GM19395 (cell line): ENCODE measurements at regions not wholly inside any gene's neighbourhood (a gene's known extent, or its start where the extent isn't known, plus 50 kb on each side); places are given as distances from the start of the nearest gene placed in this dataset.
"Not testable (repeated sequence)": the region's sequence is repeated elsewhere in the genome, so short reads cannot be mapped to it uniquely, and the experiment has no call there.

Source experiments
- ATAC-seq: cut with Tn5 transposase; IDR thresholded peaks from one replicate; pipeline ENCODE4 v1.9.1; 2021; ENCODE audit warnings: mild to moderate bottlenecking, moderate library complexity; ENCODE audit not compliant: unreplicated experiment

DNA sequence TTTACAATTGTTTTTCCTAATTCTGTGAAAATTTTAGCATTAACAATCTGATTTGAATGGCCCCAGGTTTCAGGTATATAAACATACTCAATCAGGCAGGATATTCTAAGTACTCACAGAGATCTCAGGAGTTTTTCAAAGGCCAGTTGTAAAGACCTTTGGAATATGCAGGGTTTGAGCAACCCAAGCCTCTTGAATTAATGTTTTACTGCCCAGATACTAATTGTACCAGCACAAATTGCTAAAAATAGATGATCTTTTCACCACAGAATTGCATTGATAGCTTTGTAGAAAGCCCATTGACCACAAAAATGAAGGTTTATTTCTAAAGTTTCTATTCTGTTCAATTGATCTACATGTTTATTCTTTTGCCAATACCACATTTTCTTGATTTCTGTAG, 186.5 kb downstream of the OSTF1 start:
- no peak for ATAC-seq

- ATAC-seq: no peak
These were observed 193.7 kb downstream of the OSTF1 start for GRCh38 chr9:75282047-75282446.

GRCh38 chr9:75289332-75289731, 201.0 kb downstream of the OSTF1 start:
- no peak for ATAC-seq

DNA sequence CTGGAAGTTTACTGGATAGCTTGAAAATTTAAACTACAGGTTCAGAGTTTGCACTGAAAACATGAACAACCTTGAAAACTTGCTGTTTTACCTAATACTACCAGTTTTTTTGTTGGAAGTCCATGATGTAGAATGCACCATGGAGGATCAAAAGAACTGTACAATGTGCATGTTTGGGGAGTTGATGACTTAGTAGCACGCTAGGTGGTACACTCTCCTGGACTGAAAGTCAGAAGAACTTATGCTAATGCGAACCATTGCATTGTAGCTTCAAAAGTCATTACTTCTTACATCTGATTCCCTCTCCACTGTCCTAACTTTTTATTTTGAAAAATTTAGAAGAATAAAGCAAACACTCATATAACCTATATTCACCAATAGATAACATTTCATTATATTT, 211.0 kb downstream of the OSTF1 start:
- no peak for ATAC-seq

- no peak for ATAC-seq
These were observed 245.3 kb downstream of the OSTF1 start for GRCh38 chr9:75333624-75334023.

- no peak for ATAC-seq
These were observed 270.5 kb downstream of the OSTF1 start for GRCh38 chr9:75358846-75359245.

DNA sequence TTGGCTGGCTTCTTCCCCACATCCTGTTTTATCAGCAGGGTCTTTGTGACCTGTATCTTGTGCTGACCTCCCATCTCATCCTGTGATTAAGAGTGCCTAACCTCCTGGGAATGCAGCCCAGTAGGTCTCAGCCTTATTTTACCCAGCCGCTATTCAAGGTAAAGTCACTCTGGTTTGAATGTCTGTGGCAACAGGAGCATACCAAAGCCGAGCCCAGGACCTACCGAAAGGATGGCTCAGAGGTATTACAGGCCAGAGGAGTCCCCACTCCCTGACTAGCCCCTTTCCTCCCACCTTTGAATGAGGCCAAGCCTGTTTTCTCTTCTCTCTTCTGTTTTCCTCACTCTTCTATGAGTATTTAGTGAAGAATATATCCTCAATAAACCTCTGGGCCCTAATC, 271.3 kb downstream of the OSTF1 start:
- ATAC-seq: no peak

- no peak for ATAC-seq
These were observed 271.9 kb downstream of the OSTF1 start for GRCh38 chr9:75360252-75360651.

DNA sequence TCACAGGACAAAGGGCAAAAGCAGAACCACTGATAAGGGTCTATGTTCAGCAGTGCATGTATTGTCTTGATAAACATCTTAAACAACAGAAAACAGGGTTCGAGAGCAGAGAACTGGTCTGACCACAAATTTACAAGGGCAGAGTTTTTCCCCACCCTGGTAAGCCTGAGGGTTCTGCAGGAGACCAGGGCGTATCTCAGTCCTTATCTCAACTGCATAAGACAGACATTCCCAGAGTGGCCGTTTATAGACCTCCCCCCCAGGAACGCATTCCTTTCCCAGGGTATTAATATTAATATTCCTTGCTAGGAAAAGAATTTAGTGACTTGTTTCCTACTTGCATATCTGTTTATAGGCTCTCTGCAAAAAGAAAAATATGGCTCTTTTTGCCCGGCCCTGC, 274.1 kb downstream of the OSTF1 start:
- not testable (repeated sequence) for ATAC-seq

GRCh38 chr9:75365196-75365595, 276.9 kb downstream of the OSTF1 start:
- ATAC-seq: no peak

DNA sequence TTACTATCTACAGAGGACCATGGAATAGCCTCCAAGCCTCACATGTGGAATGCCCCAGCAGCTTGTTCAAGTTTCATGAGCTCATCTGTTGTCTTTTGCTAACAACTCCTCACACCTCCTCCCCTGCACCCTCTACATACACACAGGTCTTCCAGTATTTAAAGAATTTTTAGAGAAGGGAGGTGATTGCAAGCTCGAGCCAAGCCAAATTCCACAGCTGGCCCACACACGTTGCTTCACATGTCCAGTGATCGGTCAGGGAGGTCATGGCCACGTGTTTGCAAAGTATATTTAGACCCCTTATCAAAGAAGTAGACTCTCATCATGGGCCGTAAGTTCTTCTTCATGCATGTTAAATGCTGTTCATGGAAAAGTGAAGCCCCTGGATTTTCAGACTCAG, 281.7 kb downstream of the OSTF1 start:
- ATAC-seq: no peak

DNA sequence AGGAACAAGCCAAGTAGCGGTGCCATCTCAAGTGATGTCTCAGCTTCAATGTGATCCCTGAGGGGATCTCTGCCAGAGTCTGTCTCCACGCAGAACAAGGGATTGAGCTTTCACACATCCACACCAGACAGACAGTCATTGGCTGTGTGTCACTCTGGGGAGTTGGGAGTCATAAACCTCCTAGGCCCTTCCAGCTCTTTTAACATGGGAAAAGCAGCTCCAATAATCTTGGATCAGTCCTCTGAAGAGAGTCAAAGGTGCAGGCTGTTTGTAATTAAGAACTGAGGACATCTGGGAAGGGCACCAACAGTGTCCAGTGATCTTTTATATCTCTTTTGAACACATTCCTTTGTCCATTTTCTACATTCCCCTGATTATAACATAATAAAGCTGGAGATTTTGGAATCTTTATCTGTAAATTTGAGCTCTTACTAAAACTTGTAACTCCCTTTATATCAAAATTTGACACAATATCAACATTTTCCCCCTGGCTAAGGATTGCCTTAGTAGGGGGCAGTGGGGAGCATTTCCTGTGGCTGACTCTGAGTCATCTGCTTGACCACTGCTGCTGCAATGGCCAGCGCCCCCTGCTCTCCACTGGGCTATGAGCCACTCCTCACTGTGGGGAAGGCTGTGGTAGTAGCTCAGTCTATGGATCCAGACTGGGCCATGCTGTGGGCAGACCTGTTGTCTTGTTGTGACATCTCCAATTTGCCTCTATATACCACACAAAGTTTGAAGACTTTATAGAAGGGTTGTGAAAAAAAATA, 284.4 kb downstream of the OSTF1 start:
- ATAC-seq: no peak

- no peak for ATAC-seq
These were observed 288.5 kb downstream of the OSTF1 start for GRCh38 chr9:75376680-75377254.

GRCh38 chr9:75378036-75378435, 289.7 kb downstream of the OSTF1 start:
- ATAC-seq: no peak

GRCh38 chr9:75378926-75379325, 290.6 kb downstream of the OSTF1 start:
- no peak for ATAC-seq

DNA sequence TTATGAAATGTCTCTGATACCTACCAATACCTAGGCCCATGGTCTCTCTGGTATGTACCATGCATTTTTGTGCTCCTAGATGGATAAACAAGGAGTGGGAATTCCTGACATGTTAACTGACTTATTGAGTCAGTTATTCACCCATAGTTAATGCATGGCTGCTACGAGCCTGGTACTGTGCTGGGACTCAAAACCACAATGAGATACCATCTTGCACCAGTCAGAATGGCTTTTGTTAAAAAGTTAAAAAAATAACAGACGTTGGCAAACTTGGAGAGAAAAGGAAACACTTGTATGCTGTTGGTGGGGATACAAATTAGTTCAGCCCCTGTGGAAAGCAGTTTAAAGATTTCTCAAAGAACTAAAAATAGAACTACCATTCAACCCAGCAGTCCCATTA, 293.8 kb downstream of the OSTF1 start:
- no peak for ATAC-seq

GRCh38 chr9:75383420-75384034, 295.2 kb downstream of the OSTF1 start:
- ATAC-seq: not testable (repeated sequence)

DNA sequence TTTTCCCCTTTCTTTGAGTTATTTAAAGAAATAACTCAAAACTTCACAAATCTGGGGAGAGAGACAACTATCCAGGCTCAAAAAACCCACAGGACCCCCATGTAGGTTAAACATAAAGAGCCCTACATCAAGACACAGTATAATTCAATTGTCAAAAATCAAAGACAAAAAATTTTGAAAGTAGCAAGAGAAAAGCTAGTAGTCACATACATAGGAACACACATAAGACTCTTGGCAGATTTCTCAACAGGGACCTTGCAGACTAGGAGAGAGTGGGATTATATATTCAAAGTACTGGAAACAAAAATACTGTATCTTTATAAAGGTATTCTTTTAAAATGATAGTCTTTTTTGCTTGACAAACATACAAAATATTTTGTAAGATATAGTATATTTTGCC, 296.9 kb downstream of the OSTF1 start:
- ATAC-seq: no peak

DNA sequence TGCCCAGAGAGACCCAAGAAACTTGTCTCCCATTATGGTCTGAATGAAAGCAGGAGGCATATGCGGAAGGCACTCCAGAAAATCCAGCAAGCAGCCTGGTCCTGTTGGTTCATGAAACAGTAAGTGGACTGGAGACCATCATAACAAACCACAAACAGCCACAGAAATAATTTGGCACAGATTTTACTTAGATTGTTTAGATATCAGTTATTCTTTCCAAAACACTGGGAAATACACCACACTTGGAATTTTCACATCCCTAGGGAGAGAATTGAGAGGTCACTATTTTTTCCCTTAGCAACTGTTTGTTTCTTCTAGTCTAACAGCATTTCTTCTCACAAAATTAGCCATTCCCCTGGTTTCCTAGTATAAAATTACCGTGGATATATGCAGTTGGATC, 300.8 kb downstream of the OSTF1 start:
- no peak for ATAC-seq

GRCh38 chr9:75390951-75391350, 302.6 kb downstream of the OSTF1 start:
- ATAC-seq: no peak

- ATAC-seq: no peak
These were observed 303.2 kb downstream of the OSTF1 start for GRCh38 chr9:75391497-75391896.

GRCh38 chr9:75395336-75395735, 307.0 kb downstream of the OSTF1 start:
- ATAC-seq: no peak
